ENCODE measurements at regions not wholly inside any gene's neighbourhood (a gene's known extent, or its start where the extent isn't known, plus 50 kb on each side); places are given as distances from the start of the nearest gene placed in this dataset.

- TF ChIP-seq THRB (CRISPR knock-in tag; conservative IDR thresholded peaks at IDR 0.05): no peak
- TF ChIP-seq ZNF707 (CRISPR knock-in tag; conservative IDR thresholded peaks at IDR 0.05): no peak
Observed at GRCh38 chr3:152557302-152557999, 277.5 kb upstream of the P2RY1 start (continued).

- DNase-seq (ENCODE audit: extremely low read depth in 1 of 4, low spot score in 3 of 4) (no peak), ATAC-seq (no peak), FAIRE-seq (no peak)
- H3K9me3 ChIP-seq (replicated peaks; ENCODE audit: control insufficient read depth, insufficient read depth, low read depth, low read length): no peaks in the 10 kb centered on the region
- no peak overlapping the region for H3K4me2 ChIP-seq (ENCODE audit: insufficient read depth, low read length)
- ChIA-PET CTCF (ENCODE audit: low intra/inter-chr PET ratio) (no interaction called here), POLR2A (no interaction called here)
- WGBS (ENCODE audit: insufficient coverage, low coverage, missing lambda C conversion rate): 33% methylated on average over 1 of the region's 1 CpG
- H3K27ac ChIP-seq (ENCODE audit: extremely low read depth, low read depth, low read length): no peak overlapping the region
- intact Hi-C loops (cut with micrococcal nuclease) (no loop called here), in situ Hi-C loops (cut with MboI) (no loop called here)
- no peaks in the 10 kb centered on the region for H3K9me1 ChIP-seq (ENCODE audit: control insufficient read depth, insufficient read depth, low read length)
- H3K4me1 ChIP-seq (replicated peaks in 1 of 2; ENCODE audit: control insufficient read depth in 2 of 2, insufficient read depth in 2 of 2, low read length in 2 of 2): no peaks in the 10 kb centered on the region; a peak in 1 of 5 replicates
- BruUV-seq (replicated peaks): no TSS peak
- no peak overlapping the region for H2AFZ ChIP-seq (ENCODE audit: low read depth, low read length)
- H4K20me1 ChIP-seq (replicated peaks; ENCODE audit: control insufficient read depth, insufficient read depth, low read length): no peaks in the 10 kb centered on the region
- H3K79me2 ChIP-seq (ENCODE audit: control insufficient read depth, insufficient read depth, low read length): no peaks in the 10 kb centered on the region
- no peaks in the 10 kb centered on the region for H3K36me3 ChIP-seq (ENCODE audit: control insufficient read depth, insufficient read depth, low read length)
- no peak overlapping the region for H3K9ac ChIP-seq (ENCODE audit: insufficient read depth in 1 of 2, low read depth in 2 of 2, low read length in 2 of 2)
- H3K27me3 ChIP-seq (ENCODE audit: control insufficient read depth in 2 of 2, insufficient read depth in 2 of 2, low read length in 2 of 2): no peaks in the 10 kb centered on the region
- H3K4me3 ChIP-seq: no peak overlapping the region
- TF ChIP-seq TFAM (CRISPR knock-in tag; conservative IDR thresholded peaks at IDR 0.05) (no peak), ZNF3 (CRISPR knock-in tag; IDR thresholded peaks at IDR 0.05) (no peak), ZNF23 (CRISPR knock-in tag; IDR thresholded peaks at IDR 0.05) (no peak), TEAD1 (CRISPR knock-in tag; IDR thresholded peaks at IDR 0.05) (no peak), PREB (CRISPR knock-in tag; IDR thresholded peaks at IDR 0.05) (no peak), NCOA4 (IDR thresholded peaks at IDR 0.05; ENCODE audit: partially characterized antibody) (no peak), ILK (tag; IDR thresholded peaks at IDR 0.05; ENCODE audit: borderline replicate concordance, low read depth) (no peak), NELFE (IDR thresholded peaks at IDR 0.05; ENCODE audit: insufficient read depth, insufficient read length) (no peak), ZBTB33 (CRISPR knock-in tag; IDR thresholded peaks at IDR 0.05) (no peak), TOE1 (IDR thresholded peaks at IDR 0.05; ENCODE audit: borderline replicate concordance) (no peak), TOE1 (CRISPR knock-in tag; IDR thresholded peaks at IDR 0.05; ENCODE audit: borderline replicate concordance, low read depth) (no peak)
Observed at GRCh38 chr3:152558386-152558785, 276.5 kb upstream of the P2RY1 start.

All from K562 (cell line).